H1 (cell line): ENCODE measurements at regions not wholly inside any gene's neighbourhood (a gene's known extent, or its start where the extent isn't known, plus 50 kb on each side); places are given as distances from the start of the nearest gene placed in this dataset.

Experiments used
- BRCA1 ChIP-seq: IDR thresholded peaks from 2 replicates; pipeline ENCODE4 v1.6.1; 2012; ENCODE audit warnings: low read depth, low read length, improper control_type of control experiment
- TF ChIP-seq, protein P1 (sequence below): fragments of 300-600 bp; sonication (generic); IDR thresholded peaks from 2 replicates; pipeline ENCODE4 v1.7.1; 2012; ENCODE audit warnings: low read length, moderate library complexity, mild to moderate bottlenecking, inconsistent platforms; ENCODE audit not compliant: insufficient replicate concordance

- TF ChIP-seq, protein P1, sequence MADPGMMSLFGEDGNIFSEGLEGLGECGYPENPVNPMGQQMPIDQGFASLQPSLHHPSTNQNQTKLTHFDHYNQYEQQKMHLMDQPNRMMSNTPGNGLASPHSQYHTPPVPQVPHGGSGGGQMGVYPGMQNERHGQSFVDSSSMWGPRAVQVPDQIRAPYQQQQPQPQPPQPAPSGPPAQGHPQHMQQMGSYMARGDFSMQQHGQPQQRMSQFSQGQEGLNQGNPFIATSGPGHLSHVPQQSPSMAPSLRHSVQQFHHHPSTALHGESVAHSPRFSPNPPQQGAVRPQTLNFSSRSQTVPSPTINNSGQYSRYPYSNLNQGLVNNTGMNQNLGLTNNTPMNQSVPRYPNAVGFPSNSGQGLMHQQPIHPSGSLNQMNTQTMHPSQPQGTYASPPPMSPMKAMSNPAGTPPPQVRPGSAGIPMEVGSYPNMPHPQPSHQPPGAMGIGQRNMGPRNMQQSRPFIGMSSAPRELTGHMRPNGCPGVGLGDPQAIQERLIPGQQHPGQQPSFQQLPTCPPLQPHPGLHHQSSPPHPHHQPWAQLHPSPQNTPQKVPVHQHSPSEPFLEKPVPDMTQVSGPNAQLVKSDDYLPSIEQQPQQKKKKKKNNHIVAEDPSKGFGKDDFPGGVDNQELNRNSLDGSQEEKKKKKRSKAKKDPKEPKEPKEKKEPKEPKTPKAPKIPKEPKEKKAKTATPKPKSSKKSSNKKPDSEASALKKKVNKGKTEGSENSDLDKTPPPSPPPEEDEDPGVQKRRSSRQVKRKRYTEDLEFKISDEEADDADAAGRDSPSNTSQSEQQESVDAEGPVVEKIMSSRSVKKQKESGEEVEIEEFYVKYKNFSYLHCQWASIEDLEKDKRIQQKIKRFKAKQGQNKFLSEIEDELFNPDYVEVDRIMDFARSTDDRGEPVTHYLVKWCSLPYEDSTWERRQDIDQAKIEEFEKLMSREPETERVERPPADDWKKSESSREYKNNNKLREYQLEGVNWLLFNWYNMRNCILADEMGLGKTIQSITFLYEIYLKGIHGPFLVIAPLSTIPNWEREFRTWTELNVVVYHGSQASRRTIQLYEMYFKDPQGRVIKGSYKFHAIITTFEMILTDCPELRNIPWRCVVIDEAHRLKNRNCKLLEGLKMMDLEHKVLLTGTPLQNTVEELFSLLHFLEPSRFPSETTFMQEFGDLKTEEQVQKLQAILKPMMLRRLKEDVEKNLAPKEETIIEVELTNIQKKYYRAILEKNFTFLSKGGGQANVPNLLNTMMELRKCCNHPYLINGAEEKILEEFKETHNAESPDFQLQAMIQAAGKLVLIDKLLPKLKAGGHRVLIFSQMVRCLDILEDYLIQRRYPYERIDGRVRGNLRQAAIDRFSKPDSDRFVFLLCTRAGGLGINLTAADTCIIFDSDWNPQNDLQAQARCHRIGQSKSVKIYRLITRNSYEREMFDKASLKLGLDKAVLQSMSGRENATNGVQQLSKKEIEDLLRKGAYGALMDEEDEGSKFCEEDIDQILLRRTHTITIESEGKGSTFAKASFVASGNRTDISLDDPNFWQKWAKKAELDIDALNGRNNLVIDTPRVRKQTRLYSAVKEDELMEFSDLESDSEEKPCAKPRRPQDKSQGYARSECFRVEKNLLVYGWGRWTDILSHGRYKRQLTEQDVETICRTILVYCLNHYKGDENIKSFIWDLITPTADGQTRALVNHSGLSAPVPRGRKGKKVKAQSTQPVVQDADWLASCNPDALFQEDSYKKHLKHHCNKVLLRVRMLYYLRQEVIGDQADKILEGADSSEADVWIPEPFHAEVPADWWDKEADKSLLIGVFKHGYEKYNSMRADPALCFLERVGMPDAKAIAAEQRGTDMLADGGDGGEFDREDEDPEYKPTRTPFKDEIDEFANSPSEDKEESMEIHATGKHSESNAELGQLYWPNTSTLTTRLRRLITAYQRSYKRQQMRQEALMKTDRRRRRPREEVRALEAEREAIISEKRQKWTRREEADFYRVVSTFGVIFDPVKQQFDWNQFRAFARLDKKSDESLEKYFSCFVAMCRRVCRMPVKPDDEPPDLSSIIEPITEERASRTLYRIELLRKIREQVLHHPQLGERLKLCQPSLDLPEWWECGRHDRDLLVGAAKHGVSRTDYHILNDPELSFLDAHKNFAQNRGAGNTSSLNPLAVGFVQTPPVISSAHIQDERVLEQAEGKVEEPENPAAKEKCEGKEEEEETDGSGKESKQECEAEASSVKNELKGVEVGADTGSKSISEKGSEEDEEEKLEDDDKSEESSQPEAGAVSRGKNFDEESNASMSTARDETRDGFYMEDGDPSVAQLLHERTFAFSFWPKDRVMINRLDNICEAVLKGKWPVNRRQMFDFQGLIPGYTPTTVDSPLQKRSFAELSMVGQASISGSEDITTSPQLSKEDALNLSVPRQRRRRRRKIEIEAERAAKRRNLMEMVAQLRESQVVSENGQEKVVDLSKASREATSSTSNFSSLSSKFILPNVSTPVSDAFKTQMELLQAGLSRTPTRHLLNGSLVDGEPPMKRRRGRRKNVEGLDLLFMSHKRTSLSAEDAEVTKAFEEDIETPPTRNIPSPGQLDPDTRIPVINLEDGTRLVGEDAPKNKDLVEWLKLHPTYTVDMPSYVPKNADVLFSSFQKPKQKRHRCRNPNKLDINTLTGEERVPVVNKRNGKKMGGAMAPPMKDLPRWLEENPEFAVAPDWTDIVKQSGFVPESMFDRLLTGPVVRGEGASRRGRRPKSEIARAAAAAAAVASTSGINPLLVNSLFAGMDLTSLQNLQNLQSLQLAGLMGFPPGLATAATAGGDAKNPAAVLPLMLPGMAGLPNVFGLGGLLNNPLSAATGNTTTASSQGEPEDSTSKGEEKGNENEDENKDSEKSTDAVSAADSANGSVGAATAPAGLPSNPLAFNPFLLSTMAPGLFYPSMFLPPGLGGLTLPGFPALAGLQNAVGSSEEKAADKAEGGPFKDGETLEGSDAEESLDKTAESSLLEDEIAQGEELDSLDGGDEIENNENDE = no peak
- TF ChIP-seq BRCA1 = no peak
Observed at GRCh38 chr3:191721390-191721861, 260.5 kb downstream of the PYDC2 start (continued).
